ENCODE measurements at regions not wholly inside any gene's neighbourhood (a gene's known extent, or its start where the extent isn't known, plus 50 kb on each side); places are given as distances from the start of the nearest gene placed in this dataset.

GRCh38 chrX:117713411-117713810 is 403.2 kb downstream of the KLHL13 start:
- TF ChIP-seq, protein P1, sequence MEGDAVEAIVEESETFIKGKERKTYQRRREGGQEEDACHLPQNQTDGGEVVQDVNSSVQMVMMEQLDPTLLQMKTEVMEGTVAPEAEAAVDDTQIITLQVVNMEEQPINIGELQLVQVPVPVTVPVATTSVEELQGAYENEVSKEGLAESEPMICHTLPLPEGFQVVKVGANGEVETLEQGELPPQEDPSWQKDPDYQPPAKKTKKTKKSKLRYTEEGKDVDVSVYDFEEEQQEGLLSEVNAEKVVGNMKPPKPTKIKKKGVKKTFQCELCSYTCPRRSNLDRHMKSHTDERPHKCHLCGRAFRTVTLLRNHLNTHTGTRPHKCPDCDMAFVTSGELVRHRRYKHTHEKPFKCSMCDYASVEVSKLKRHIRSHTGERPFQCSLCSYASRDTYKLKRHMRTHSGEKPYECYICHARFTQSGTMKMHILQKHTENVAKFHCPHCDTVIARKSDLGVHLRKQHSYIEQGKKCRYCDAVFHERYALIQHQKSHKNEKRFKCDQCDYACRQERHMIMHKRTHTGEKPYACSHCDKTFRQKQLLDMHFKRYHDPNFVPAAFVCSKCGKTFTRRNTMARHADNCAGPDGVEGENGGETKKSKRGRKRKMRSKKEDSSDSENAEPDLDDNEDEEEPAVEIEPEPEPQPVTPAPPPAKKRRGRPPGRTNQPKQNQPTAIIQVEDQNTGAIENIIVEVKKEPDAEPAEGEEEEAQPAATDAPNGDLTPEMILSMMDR (conservative IDR thresholded peaks at IDR 0.05; ENCODE audit: low read length) = no peak
- TF ChIP-seq EZH2phosphoT487 (IDR thresholded peaks at IDR 0.05; ENCODE audit: borderline replicate concordance) = no peak
